ENCODE measurements at regions not wholly inside any gene's neighbourhood (a gene's known extent, or its start where the extent isn't known, plus 50 kb on each side); places are given as distances from the start of the nearest gene placed in this dataset.
"Not testable (repeated sequence)": the region's sequence is repeated elsewhere in the genome, so short reads cannot be mapped to it uniquely, and the experiment has no call there.

DNA sequence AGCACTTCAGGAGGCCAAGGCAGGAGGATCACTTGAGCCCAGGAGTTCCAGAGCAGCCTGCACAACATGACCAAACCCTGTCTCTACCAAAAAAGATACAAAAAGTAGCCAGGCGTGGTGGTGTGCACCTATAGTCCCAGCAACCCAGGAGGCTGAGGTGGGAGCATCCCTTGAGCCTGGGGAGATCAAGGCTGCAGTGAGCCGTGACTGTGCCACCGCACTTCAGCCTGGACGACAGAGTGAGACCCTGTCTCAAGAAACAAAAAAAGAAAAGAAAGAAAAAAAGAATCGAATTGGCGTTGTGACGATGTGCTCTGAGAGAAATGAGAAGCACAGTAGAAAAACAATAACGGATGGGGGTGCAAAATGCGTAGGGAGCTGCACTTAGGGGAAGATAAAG, 101.4 kb downstream of the NDFIP1 start:
- Histone ChIP-seq H3K9me3 (ENCODE audit: control insufficient read depth, insufficient read depth, low read length) (no peaks in the 10 kb centered on the region), H3K27ac (ENCODE audit: low read depth, low read length) (no peak overlapping the region), H3K36me3 (ENCODE audit: control insufficient read depth, insufficient read depth, low read length) (no peaks in the 10 kb centered on the region), H3K4me3 (ENCODE audit: low read depth, low read length) (no peak overlapping the region), H3K4me1 (ENCODE audit: control insufficient read depth, insufficient read depth, low read length) (no peaks in the 10 kb centered on the region), H3K27me3 (ENCODE audit: control insufficient read depth, insufficient read depth, low read length) (no peaks in the 10 kb centered on the region)
- WGBS (ENCODE audit: insufficient coverage): 90% methylated on average over 9 of the region's 9 CpGs
- no peak for DNase-seq (ENCODE audit: low read depth in 4 of 6, low spot score in 6 of 6)

GRCh38 chr5:142208777-142209312, 100.3 kb downstream of the NDFIP1 start:
- no CpG with 5 or more reads among the region's 8 CpGs for WGBS (ENCODE audit: insufficient coverage)
- no peaks in the 10 kb centered on the region for H3K36me3 ChIP-seq (ENCODE audit: control insufficient read depth, insufficient read depth, low read length)
- no peaks in the 10 kb centered on the region for H3K27me3 ChIP-seq (ENCODE audit: control insufficient read depth, insufficient read depth, low read length)
- H3K27ac ChIP-seq (ENCODE audit: low read depth, low read length): no peak overlapping the region
- H3K9me3 ChIP-seq (ENCODE audit: control insufficient read depth, insufficient read depth, low read length): no peaks in the 10 kb centered on the region
- no peak overlapping the region for H3K4me3 ChIP-seq (ENCODE audit: low read depth, low read length)
- no peaks in the 10 kb centered on the region for H3K4me1 ChIP-seq (ENCODE audit: control insufficient read depth, insufficient read depth, low read length)
- DNase-seq (ENCODE audit: low read depth in 4 of 6, low spot score in 6 of 6): no peak

- H3K27me3 ChIP-seq (ENCODE audit: control insufficient read depth, insufficient read depth, low read length); H3K4me1 ChIP-seq (ENCODE audit: control insufficient read depth, insufficient read depth, low read length); H3K27ac ChIP-seq (ENCODE audit: low read depth, low read length); H3K4me3 ChIP-seq (ENCODE audit: low read depth, low read length); DNase-seq (ENCODE audit: low read depth in 4 of 6, low spot score in 6 of 6); H3K36me3 ChIP-seq (ENCODE audit: control insufficient read depth, insufficient read depth, low read length); H3K9me3 ChIP-seq (ENCODE audit: control insufficient read depth, insufficient read depth, low read length): not testable (repeated sequence)
- WGBS (ENCODE audit: insufficient coverage): 91% methylated on average over 5 of the region's 7 CpGs
Measured at GRCh38 chr5:142208244-142208643, 99.7 kb downstream of the NDFIP1 start.

DNA sequence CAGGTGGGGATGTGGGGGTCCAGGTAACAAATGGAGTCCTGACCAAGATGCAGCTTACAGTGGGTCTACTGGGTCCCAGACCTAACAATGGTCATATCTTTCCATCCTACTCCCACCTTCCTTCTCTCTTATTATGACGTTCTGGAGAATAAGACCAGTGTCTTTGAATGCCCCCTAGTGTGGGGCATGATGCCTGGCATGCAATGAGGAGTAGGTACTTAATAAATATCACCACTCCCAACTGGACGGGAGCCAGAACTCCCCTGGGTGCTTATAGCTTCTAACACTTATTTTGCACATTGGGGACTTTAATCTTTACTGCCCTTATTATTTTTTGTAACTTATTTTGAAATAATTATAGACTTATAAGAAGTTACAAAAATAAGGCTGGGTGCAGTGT, 98.2 kb downstream of the NDFIP1 start:
- Histone ChIP-seq H3K9me3 (ENCODE audit: control insufficient read depth, insufficient read depth, low read length) (no peaks in the 10 kb centered on the region), H3K27me3 (ENCODE audit: control insufficient read depth, insufficient read depth, low read length) (no peaks in the 10 kb centered on the region), H3K4me1 (ENCODE audit: control insufficient read depth, insufficient read depth, low read length) (no peaks in the 10 kb centered on the region), H3K27ac (ENCODE audit: low read depth, low read length) (no peak overlapping the region), H3K36me3 (ENCODE audit: control insufficient read depth, insufficient read depth, low read length) (no peaks in the 10 kb centered on the region), H3K4me3 (ENCODE audit: low read depth, low read length) (no peak overlapping the region)
- WGBS (ENCODE audit: insufficient coverage): no CpG with 5 or more reads among the region's 2 CpGs
- DNase-seq (ENCODE audit: low read depth in 4 of 6, low spot score in 6 of 6): no peak

DNA sequence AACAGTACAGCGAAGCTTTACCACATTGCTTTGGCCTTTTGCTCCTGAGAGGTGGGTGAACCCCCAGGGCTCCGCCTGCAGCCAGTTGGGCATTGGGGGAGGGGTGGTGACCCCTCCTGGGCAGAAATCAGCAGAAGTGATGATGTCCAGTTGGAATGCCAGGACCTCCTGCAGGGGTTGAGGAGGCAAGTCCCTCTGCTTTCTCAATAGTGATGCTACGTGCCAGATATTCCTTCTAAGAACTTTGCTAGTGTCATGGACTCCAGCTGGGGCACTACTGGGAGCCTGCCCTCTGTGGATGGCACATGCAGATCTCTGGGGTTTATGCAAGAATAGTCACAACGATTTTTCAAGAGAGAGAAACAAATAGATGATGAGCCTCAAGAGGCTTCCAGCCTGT, 95.6 kb downstream of the NDFIP1 start:
- H3K4me1 ChIP-seq (ENCODE audit: control insufficient read depth, insufficient read depth, low read length): no peaks in the 10 kb centered on the region
- H3K36me3 ChIP-seq (ENCODE audit: control insufficient read depth, insufficient read depth, low read length): no peaks in the 10 kb centered on the region
- DNase-seq (ENCODE audit: low read depth in 4 of 6, low spot score in 6 of 6): no peak
- no peaks in the 10 kb centered on the region for H3K9me3 ChIP-seq (ENCODE audit: control insufficient read depth, insufficient read depth, low read length)
- H3K27me3 ChIP-seq (ENCODE audit: control insufficient read depth, insufficient read depth, low read length): no peaks in the 10 kb centered on the region
- 70% methylated on average over 4 of the region's 4 CpGs for WGBS (ENCODE audit: insufficient coverage)
- no peak overlapping the region for H3K4me3 ChIP-seq (ENCODE audit: low read depth, low read length)
- no peak overlapping the region for H3K27ac ChIP-seq (ENCODE audit: low read depth, low read length)

Measured in spinal cord (tissue), 9 donors.